Keratinocyte (primary cell): ENCODE measurements at regions not wholly inside any gene's neighbourhood (a gene's known extent, or its start where the extent isn't known, plus 50 kb on each side); places are given as distances from the start of the nearest gene placed in this dataset.

Experiments used
- DNase-seq: peaks from one replicate; pipeline ENCODE4 v3.0.0-alpha.2; 2011; ENCODE audit warnings: low read depth, missing footprints, low spot score
- FAIRE-seq: peaks from 2 replicates; lab custom pipeline; 2011; peaks lifted over from hg19 to GRCh38; lab: Jason Lieb, UNC
- H2AFZ ChIP-seq: 2 replicates; pipeline ENCODE4 v1.6.0; 2012; ENCODE audit warnings: low read length, control low read depth, inconsistent platforms; ENCODE audit not compliant: control insufficient read depth
- H3K27ac ChIP-seq: 2 replicates; pipeline ENCODE4 v1.5.1; 2011; ENCODE audit warnings: low read length; ENCODE audit not compliant: control insufficient read depth, insufficient read depth
- H3K27me3 ChIP-seq: 3 replicates; pipeline ENCODE4 v1.6.0; 2011; ENCODE audit warnings: low read length; ENCODE audit not compliant: control insufficient read depth, insufficient read depth; ENCODE audit errors: extremely low read depth
- H3K36me3 ChIP-seq, 2 experiments: 2 replicates in 1 of 2; 3 replicates in 1 of 2; pipeline ENCODE4 v1.5.1; 2011; ENCODE audit warnings: low read length in 2 of 2, mild to moderate bottlenecking in 1 of 2; ENCODE audit not compliant: control insufficient read depth in 2 of 2, insufficient read depth in 2 of 2; ENCODE audit errors: extremely low read depth in 1 of 2
- H3K4me1 ChIP-seq: 3 replicates; pipeline ENCODE4 v1.5.1; 2011; ENCODE audit warnings: low read length; ENCODE audit not compliant: control insufficient read depth, insufficient read depth; ENCODE audit errors: extremely low read depth
- H3K4me2 ChIP-seq: 3 replicates; pipeline ENCODE4 v1.6.0; 2011; ENCODE audit warnings: low read depth, low read length; ENCODE audit not compliant: control insufficient read depth, insufficient read depth; ENCODE audit errors: extremely low read depth
- H3K4me3 ChIP-seq, 3 experiments: fragments of 200-600 bp in 1 of 3; sonication (generic) in 1 of 3; 2 replicates in 2 of 3; 3 replicates in 1 of 3; pipeline ENCODE4 v1.5.1; 2011 to 2016; ENCODE audit warnings: low read length in 3 of 3, mild to moderate bottlenecking in 3 of 3, control low read depth in 2 of 3, inconsistent platforms in 1 of 3, low read depth in 1 of 3, mixed read lengths in 1 of 3, mixed run types in 1 of 3, moderate library complexity in 1 of 3; ENCODE audit not compliant: control insufficient read depth in 2 of 3, insufficient read depth in 2 of 3; ENCODE audit errors: extremely low read depth in 1 of 3
- H3K79me2 ChIP-seq: 2 replicates; pipeline ENCODE4 v1.6.0; 2012; ENCODE audit warnings: low read length; ENCODE audit not compliant: control insufficient read depth, insufficient read depth
- H3K9ac ChIP-seq: 3 replicates; pipeline ENCODE4 v1.6.0; 2011; ENCODE audit warnings: low read length; ENCODE audit not compliant: control insufficient read depth, insufficient read depth; ENCODE audit errors: extremely low read depth
- H3K9me1 ChIP-seq: 3 replicates; pipeline ENCODE4 v1.6.0; 2011; ENCODE audit warnings: low read length; ENCODE audit not compliant: control insufficient read depth, insufficient read depth; ENCODE audit errors: extremely low read depth
- H3K9me3 ChIP-seq: 2 replicates; pipeline ENCODE4 v1.5.1; 2012; ENCODE audit warnings: low read depth, low read length; ENCODE audit not compliant: control insufficient read depth
- H4K20me1 ChIP-seq: 3 replicates; pipeline ENCODE4 v1.6.0; 2011; ENCODE audit warnings: low read length; ENCODE audit not compliant: control insufficient read depth, insufficient read depth; ENCODE audit errors: extremely low read depth
- CTCF ChIP-seq, 3 experiments: IDR thresholded peaks in 1 of 3; conservative IDR thresholded peaks in 1 of 3; optimal IDR thresholded peaks in 1 of 3; 2 replicates in 2 of 3; 3 replicates in 1 of 3; pipeline versions ENCODE3 to v1.5.1; 2011; ENCODE audit warnings: low read length in 3 of 3, mild to moderate bottlenecking in 3 of 3, moderate library complexity in 2 of 3, control low read depth in 1 of 3, inconsistent platforms in 1 of 3; ENCODE audit not compliant: insufficient read depth in 2 of 3; ENCODE audit errors: extremely low read depth in 1 of 3
- EZH2 ChIP-seq: IDR thresholded peaks from one replicate; pipeline ENCODE4 v1.6.1; 2012; ENCODE audit warnings: inconsistent platforms, mild to moderate bottlenecking, low read length, moderate library complexity
- dilution Hi-C: fragments of 300-500 bp; cut with MboI; formaldehyde crosslinking; loops from one replicate; pipeline ENCODE4 v1.7.0; 2020; ENCODE audit warnings: low sequenced_read_pairs; ENCODE audit not compliant: extremely low pct_ligation_motif_present

- no peak for DNase-seq
- Histone ChIP-seq H3K4me1 (no peaks in the 10 kb centered on the region), H3K79me2 (no peaks in the 10 kb centered on the region), H3K9ac (no peak overlapping the region), H4K20me1 (no peaks in the 10 kb centered on the region), H3K9me1 (no peaks in the 10 kb centered on the region), H3K4me3 (no peak overlapping the region), H3K27ac (no peak overlapping the region), H2AFZ (no peak overlapping the region), H3K27me3 (no peaks in the 10 kb centered on the region), H3K4me2 (no peak overlapping the region), H3K9me3 (no peaks in the 10 kb centered on the region), H3K36me3 (no peaks in the 10 kb centered on the region)
- dilution Hi-C loops = no loop called here
- no peak for FAIRE-seq
- no peak for TF ChIP-seq CTCF (optimal IDR thresholded peaks at IDR 0.05 in 1 of 3, IDR thresholded peaks at IDR 0.05 in 1 of 3, conservative IDR thresholded peaks at IDR 0.05 in 1 of 3; ENCODE audit: extremely low read depth in 1 of 3, insufficient read depth in 2 of 3, low read length in 3 of 3)
- no peak for TF ChIP-seq EZH2
Measured at GRCh38 chr13:80823472-80823871, 482.5 kb upstream of the SPRY2 start.

GRCh38 chr13:80821466-80821865, 480.5 kb upstream of the SPRY2 start:
- Histone ChIP-seq H3K79me2 (no peaks in the 10 kb centered on the region), H3K27me3 (no peaks in the 10 kb centered on the region), H2AFZ (no peak overlapping the region), H4K20me1 (no peaks in the 10 kb centered on the region), H3K9me3 (no peaks in the 10 kb centered on the region), H3K9ac (no peak overlapping the region), H3K36me3 (no peaks in the 10 kb centered on the region), H3K4me2 (no peak overlapping the region), H3K4me3 (no peak overlapping the region), H3K27ac (no peak overlapping the region), H3K4me1 (no peaks in the 10 kb centered on the region), H3K9me1 (no peaks in the 10 kb centered on the region)
- no peak for TF ChIP-seq EZH2
- TF ChIP-seq CTCF (optimal IDR thresholded peaks at IDR 0.05 in 1 of 3, IDR thresholded peaks at IDR 0.05 in 1 of 3, conservative IDR thresholded peaks at IDR 0.05 in 1 of 3; ENCODE audit: extremely low read depth in 1 of 3, insufficient read depth in 2 of 3, low read length in 3 of 3) = no peak
- FAIRE-seq (no peak), DNase-seq (no peak)
- dilution Hi-C loops = no loop called here
